ENCODE measurements at regions not wholly inside any gene's neighbourhood (a gene's known extent, or its start where the extent isn't known, plus 50 kb on each side); places are given as distances from the start of the nearest gene placed in this dataset.

- no peak for TF ChIP-seq CTCF (IDR thresholded peaks at IDR 0.05)
- TF ChIP-seq POLR2AphosphoS5 (IDR thresholded peaks at IDR 0.05) = no peak
- TF ChIP-seq POLR2A (IDR thresholded peaks at IDR 0.05) = no peak
- TF ChIP-seq EP300 (IDR thresholded peaks at IDR 0.05) = no peak
These were observed 305.4 kb upstream of the PODXL start for GRCh38 chr7:131861620-131862346.

Measured in gastroesophageal sphincter (tissue), 3 donors.